ENCODE measurements at regions not wholly inside any gene's neighbourhood (a gene's known extent, or its start where the extent isn't known, plus 50 kb on each side); places are given as distances from the start of the nearest gene placed in this dataset.
"Not testable (repeated sequence)": the region's sequence is repeated elsewhere in the genome, so short reads cannot be mapped to it uniquely, and the experiment has no call there.

DNA sequence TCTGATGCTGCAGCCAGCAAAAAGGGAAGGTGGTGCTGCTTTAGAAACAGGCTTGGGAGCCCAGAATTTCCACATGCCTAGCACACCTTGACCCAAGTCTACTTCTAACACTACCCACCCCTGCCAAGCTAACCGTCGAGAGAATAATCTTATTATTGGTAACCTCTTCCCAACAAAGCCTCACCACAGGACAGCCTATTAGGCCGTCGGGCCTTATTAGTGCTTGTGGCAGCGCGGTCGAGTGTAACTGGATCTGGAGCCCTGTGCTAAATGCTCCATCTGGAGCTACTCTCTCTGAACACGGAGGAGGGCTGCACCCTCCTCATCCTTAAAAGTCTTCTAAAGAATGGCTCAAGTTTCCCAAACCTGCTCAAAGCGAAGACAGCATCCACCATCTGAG, 165.5 kb upstream of the NFIA start:
- no peak for DNase-seq

- no peak for DNase-seq
Observed at GRCh38 chr1:60916199-60916598, 166.2 kb upstream of the NFIA start.

- no peak for DNase-seq
Observed at GRCh38 chr1:60915441-60915840, 166.9 kb upstream of the NFIA start.

- no peak for DNase-seq
Observed at GRCh38 chr1:60914982-60915381, 167.4 kb upstream of the NFIA start.

GRCh38 chr1:60913708-60914107, 168.7 kb upstream of the NFIA start:
- not testable (repeated sequence) for DNase-seq

GRCh38 chr1:60913039-60913438, 169.3 kb upstream of the NFIA start:
- no peak for DNase-seq

DNA sequence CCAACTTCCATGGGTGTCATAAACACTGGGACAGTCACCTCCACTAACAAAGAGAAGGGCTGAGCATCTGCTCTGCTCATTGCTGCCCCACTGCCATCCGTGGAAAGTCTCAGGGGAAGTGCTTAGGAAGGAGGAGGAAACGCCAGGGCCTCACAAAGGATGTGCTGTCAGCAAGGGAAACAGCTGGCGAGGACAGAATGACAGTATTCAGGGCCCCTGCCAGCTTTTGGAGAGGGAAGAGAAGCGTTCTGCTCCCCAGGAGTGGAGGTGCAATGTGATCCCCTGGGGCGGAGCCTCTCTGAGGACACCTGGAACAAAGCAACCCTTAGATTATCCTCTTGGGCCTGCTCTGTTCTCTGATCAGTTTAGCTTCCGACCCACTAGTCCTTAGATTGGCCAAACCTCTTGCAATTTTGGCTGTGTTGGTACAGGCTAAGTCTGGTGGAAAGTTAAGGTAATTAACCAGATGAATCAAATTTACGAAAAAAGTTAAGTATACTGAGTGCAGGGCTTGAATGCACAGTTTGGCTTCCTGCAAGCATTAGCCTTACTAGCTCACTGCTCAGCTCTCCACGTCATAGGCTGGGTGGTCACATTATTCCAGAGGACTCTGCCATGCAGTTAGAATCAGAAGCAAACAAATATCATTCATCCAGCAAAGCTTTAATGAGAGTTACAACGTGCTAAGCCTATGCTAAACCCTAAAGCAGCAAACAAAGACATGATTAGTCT, 170.2 kb upstream of the NFIA start:
- DNase-seq = peak; percentile 58 to 59

GRCh38 chr1:60908159-60908558, 174.2 kb upstream of the NFIA start:
- DNase-seq = no peak

DNA sequence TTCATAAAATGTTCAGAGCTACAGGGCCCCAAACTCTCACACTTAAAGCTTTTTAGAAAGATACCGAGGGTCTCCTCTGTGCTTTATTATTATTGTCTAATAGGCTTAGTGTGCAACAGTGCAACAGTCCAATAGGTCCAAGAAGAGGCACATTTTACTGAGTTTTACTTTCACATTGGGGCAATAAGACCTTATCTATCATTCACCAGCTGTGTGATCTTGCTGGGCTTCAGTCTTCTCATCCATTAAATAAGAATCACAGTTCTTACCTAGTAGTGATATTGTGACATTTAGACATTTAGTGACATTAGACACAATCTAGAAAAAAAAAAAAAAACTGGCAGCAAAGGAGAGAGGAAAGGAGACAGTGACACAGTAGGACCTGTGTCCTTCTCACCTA, 175.8 kb upstream of the NFIA start:
- DNase-seq = no peak

GRCh38 chr1:60906039-60906438, 176.3 kb upstream of the NFIA start:
- DNase-seq = no peak

- no peak for DNase-seq
Observed at GRCh38 chr1:60904099-60904851, 178.1 kb upstream of the NFIA start.

- no peak for DNase-seq
Observed at GRCh38 chr1:60903591-60903990, 178.8 kb upstream of the NFIA start.

GRCh38 chr1:60899464-60899863, 182.9 kb upstream of the NFIA start:
- DNase-seq = no peak

DNA sequence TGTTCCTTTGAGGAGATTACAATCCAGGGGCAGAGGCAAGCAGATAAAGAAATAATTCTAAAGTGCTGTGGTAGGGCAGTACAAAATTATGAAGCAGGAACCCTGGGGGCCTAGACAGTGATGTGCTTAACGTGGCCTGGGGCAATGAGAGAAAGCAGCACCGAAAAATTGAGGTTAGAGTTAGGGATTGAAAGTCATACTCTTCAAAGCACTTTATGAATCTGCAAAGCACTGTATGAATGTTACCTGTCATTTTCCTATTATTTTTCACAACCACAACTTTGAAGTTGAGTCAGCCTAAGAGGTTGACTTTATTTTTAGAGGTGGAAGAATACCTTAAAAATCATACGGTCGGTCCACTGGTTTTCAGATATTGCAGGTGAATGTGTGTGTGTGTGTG, 183.4 kb upstream of the NFIA start:
- DNase-seq = no peak

DNA sequence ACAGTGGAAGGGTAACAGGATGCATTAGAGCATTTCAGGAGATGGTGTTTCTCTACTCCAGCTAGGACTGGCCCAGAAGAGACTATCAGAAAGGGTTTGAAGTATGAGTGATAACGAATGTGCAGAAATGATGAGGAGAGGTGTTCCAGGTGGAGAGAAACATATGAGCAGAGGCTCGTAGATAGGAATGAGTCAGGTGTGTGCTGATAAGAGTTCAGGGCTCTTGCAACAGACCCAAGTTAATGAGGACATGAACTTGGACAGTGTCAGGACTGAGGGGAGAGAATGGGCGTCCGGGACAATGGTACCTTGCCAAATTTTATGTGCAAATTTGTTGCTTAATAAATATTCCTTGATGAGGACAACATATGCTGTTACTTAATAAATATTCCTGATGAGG, 183.9 kb upstream of the NFIA start:
- DNase-seq = no peak

GRCh38 chr1:60896701-60897363, 185.5 kb upstream of the NFIA start:
- no peak for DNase-seq

GRCh38 chr1:60895701-60896100, 186.7 kb upstream of the NFIA start:
- no peak for DNase-seq

DNA sequence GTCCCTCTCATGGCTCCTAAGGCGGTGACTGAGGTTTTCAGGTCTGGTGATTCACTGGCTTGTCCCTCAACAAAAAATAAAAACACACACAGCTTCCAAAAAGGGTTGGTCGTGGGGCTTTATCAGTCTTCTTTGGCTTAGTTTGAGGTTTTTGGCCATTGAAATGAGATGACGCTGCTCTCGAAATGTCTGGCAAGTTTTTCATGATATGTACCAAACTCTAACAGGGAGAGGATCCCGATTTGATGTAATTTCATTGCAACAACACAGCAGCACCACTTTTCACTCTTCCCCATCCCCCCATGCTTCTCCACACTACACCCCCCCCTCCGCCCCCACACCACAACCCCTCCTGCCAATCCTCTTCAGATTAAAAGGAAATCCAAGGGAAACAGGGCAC, 187.1 kb upstream of the NFIA start:
- DNase-seq = no peak

- no peak for DNase-seq
Observed at GRCh38 chr1:60894741-60895140, 187.6 kb upstream of the NFIA start.

DNA sequence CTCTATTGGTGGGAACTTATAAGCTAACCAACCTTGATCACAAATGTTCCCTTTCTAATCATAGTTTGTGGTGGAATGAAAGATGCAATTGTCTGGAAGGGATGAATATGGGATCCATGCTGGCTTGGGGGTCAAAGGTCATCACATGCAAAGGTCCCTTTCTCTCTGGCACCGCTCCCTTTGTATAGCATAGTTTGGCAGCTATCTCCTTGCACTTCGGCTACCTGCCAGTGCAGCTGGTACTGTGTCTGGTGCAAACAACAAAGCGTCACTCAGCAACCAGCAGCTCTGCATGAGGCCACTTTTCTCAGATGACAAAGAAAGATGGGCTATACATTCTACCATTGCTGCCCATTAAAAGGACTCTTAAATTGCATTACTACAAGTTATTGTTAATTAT, 188.2 kb upstream of the NFIA start:
- no peak for DNase-seq

DNA sequence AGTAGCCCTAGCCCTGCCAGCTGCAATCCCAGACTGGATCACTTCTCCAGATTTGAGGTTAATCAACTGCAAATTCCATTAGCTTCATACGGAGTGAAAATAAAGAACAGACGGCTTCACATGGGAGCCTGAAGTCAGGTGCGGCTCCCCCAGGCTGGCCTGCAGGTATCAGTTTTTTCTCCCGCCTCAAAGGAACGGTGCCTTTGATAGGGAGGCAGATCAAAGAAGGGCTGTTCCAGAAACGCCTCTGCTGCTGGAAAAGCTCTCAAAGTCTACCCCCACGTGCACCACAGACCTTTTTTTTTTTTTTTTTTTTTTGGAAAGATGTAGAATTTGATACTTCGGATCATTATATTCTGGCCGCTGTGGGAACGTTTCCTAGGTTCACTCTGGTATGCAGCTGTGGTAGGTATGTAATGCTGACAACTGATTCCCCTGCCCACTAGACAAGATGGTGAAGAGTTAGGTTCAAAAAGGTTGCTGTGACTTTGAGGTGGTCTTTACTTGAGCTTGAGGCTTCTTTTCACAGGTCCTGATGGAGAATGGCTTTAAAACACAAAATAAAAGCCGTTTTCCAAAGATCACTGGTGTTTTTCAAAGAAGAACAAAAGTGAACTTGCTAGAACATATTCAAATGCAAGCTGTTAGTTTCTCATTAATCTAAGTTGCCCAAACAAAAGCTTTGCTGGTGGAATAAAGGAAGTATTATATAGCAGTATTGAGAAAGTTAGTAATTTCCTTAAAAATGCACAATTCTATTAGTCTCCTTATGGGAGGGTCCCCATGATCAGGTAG, 189.0 kb upstream of the NFIA start:
- no peak for DNase-seq

DNA sequence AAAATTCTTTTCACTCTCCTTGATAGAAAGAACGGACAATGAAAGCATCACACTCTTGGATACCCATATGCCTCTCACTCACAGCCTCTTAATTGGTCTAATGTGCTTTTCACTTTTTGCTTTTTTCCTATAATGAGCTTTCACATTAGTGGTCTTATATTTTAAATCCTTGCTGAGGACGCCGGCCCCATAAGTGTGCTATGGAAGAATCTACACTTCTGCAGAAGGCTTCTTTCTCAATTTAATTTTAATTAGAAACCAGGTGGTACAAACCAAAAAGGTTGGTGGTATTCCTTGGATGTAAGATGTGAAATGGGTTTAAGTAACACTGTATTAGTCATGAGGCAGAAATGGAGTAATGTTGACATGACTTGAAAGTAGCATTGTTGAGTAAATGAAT, 190.6 kb upstream of the NFIA start:
- no peak for DNase-seq

All from right lung (tissue), 2 donors.